IgD-negative memory B cell (primary cell): ENCODE measurements at regions not wholly inside any gene's neighbourhood (a gene's known extent, or its start where the extent isn't known, plus 50 kb on each side); places are given as distances from the start of the nearest gene placed in this dataset.
"Not testable (repeated sequence)": the region's sequence is repeated elsewhere in the genome, so short reads cannot be mapped to it uniquely, and the experiment has no call there.

Experiments used
- H3K27ac Mint-ChIP-seq, 3 donors: one replicate each; pipeline ENCODE4 v1.8.0; 2020 to 2022; ENCODE audit warnings: mild to moderate bottlenecking in 3 of 3, mixed read lengths in 3 of 3, moderate library complexity in 1 of 3
- H3K27me3 Mint-ChIP-seq: one replicate; pipeline ENCODE4 v1.8.0; 2021; ENCODE audit warnings: mixed read lengths
- H3K36me3 Mint-ChIP-seq: one replicate; pipeline ENCODE4 v1.8.0; 2020; ENCODE audit warnings: mild to moderate bottlenecking, mixed read lengths
- H3K4me1 Mint-ChIP-seq, 3 donors: one replicate each; pipeline ENCODE4 v1.8.0; 2020 to 2022; ENCODE audit warnings: mixed read lengths in 3 of 3, mild to moderate bottlenecking in 1 of 3
- H3K4me3 Mint-ChIP-seq, 4 donors: one replicate each; pipeline ENCODE4 v1.8.0; 2020 to 2022; ENCODE audit warnings: mild to moderate bottlenecking in 4 of 4, mixed read lengths in 4 of 4, moderate library complexity in 3 of 4
- H3K9me3 Mint-ChIP-seq, 3 donors: one replicate each; pipeline ENCODE4 v1.8.0; 2020 to 2021; ENCODE audit warnings: mixed read lengths in 3 of 3, mild to moderate bottlenecking in 1 of 3

DNA sequence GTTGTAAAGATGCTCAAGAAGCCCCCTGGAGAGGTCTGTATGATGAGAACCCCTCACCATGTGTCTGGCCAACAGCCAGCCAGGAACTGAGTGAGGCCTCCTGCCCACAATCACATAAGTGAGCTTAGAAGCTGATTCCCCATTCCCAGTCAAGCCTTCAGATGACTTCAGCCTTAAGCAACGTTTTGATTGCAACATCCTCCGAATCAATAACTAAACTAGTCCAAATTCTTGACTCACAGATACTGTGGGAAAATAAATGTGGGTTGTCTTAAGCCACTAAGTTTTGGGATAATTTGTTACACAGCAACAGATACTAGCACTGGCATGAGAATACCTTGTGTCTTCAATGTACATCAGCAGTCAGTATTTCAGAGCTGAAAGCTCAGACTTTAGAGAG, 54.5 kb upstream of the HS3ST4 start:
- H3K36me3 Mint-ChIP-seq = no peaks in the 10 kb centered on the region
- H3K4me1 Mint-ChIP-seq = no peaks in the 10 kb centered on the region
- H3K4me3 Mint-ChIP-seq = no peak overlapping the region
- peaks cover 0 to 5% (median 4%) of the 10 kb centered on the region in 3 donors for H3K9me3 Mint-ChIP-seq
- peaks cover 2% of the 10 kb centered on the region for H3K27me3 Mint-ChIP-seq
- H3K27ac Mint-ChIP-seq = no peak overlapping the region

DNA sequence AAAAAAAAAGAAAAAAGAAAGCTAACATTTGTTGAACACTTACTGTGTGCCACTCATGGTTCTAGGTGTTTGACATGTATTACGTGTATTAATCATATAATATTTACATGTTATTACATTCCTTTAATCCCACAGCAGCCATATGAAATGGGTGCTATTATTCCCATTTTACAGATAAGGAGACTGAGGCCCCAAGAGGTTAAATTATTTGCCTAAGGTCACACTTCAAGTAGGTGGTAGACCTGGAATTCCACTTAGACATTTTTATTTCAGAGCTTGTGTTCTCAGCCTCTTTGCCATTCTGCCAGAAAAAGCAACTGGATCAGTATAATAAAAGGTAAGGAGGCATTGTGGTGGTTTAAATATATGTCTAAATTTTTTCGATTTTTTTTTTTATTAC, 55.1 kb upstream of the HS3ST4 start:
- Mint-ChIP-seq H3K36me3 (no peaks in the 10 kb centered on the region), H3K9me3 (peaks cover 0 to 8% (median 4%) of the 10 kb centered on the region in 3 donors), H3K4me1 (no peaks in the 10 kb centered on the region), H3K27me3 (peaks cover 2% of the 10 kb centered on the region), H3K27ac (no peak overlapping the region), H3K4me3 (no peak overlapping the region)

DNA sequence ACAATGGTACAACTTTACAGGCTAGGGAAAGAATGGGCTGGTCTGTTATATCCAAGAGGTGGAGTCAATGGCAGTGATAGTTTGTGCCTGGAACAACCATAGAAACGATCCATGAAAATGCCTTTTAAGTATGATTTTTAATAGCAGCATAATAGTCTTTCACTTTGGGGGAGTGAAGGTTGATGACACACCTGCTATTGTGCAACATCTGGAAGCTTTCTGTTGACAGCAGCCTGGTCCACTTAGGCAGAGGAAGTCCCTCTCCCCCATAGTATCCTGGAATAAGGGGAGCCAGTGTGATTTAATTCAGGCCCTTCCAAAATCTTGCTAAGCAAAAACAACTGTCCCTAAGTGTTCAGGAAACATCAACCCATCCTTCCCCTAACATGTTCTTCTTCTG, 56.3 kb upstream of the HS3ST4 start:
- H3K9me3 Mint-ChIP-seq = peaks cover 0 to 8% (median 4%) of the 10 kb centered on the region in 3 donors
- H3K4me3 Mint-ChIP-seq = no peak overlapping the region
- H3K36me3 Mint-ChIP-seq = no peaks in the 10 kb centered on the region
- H3K27me3 Mint-ChIP-seq = peaks cover 2% of the 10 kb centered on the region
- no peak overlapping the region for H3K27ac Mint-ChIP-seq
- no peaks in the 10 kb centered on the region for H3K4me1 Mint-ChIP-seq

DNA sequence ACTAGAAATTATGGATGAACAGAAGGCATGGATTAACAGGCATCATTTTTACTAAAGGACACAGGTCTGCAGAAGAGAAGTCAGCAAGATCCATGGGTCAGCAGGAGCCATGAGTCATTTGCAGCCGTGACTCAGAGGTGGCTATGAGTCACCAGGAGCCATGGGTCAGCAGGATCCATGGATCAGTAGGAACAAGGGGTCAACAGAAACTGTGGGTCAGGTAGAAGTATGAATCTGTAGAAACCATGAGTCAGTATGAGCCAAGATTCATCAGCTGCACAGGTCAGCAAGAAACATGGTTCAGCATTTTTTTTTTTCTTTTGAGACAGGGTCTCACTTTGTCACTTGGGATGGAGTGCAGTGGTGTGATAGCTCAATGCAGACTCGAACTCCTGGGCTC, 58.2 kb upstream of the HS3ST4 start:
- Mint-ChIP-seq H3K27ac (no peak overlapping the region), H3K9me3 (peaks cover 3 to 8% (median 4%) of the 10 kb centered on the region in 3 donors), H3K36me3 (no peaks in the 10 kb centered on the region), H3K27me3 (peaks cover 2% of the 10 kb centered on the region), H3K4me3 (no peak overlapping the region), H3K4me1 (no peaks in the 10 kb centered on the region)

DNA sequence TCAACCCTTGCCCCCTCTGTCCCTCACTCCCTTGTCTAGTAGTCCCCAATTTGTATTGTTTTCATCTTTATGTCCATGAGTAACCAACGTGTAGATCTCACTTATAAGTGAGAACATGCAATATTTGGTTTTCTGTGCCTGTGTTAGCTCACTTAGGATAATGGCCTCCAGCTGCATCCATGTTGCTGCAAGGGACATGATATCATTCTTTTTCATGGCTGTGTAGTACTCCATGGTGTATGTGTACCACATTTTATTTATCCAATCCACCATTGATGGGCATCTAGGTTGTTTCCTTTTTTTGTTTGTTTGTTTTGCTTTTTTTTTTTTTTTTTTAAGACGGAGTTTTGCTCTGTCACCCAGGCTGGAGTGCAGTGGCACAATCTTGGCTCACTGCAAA, 63.0 kb upstream of the HS3ST4 start:
- Mint-ChIP-seq H3K27me3 (peaks cover 2% of the 10 kb centered on the region), H3K36me3 (no peaks in the 10 kb centered on the region), H3K27ac (no peak overlapping the region)

DNA sequence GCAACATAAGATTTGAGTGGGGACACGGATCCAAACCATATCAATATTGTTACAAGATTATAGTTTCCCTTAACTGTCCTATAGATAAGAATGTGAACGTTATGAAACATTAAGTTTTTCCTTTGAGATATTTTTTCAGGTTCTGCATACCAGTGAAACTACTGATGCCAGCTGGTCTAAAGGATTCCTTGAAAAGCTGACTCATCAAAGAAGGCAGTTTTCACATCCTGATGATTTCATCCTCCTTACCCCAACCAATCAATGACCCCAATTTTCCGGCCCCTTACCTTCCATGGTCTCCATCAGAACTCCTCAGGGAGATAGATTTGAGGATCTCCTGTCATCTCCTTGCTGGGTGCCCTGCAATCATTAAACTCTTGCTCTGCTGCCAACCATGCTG, 64.1 kb upstream of the HS3ST4 start:
- Mint-ChIP-seq H3K9me3 (peaks cover 2 to 6% (median 4%) of the 10 kb centered on the region in 3 donors), H3K4me1 (no peaks in the 10 kb centered on the region), H3K4me3 (no peak overlapping the region), H3K36me3 (no peaks in the 10 kb centered on the region), H3K27ac (no peak overlapping the region), H3K27me3 (no peaks in the 10 kb centered on the region)

More for the DNA sequence above, 63.0 kb upstream of the HS3ST4 start:
- H3K9me3 Mint-ChIP-seq = peaks cover 2 to 8% (median 6%) of the 10 kb centered on the region in 3 donors
- H3K4me1 Mint-ChIP-seq = no peaks in the 10 kb centered on the region
- H3K4me3 Mint-ChIP-seq = no peak overlapping the region

DNA sequence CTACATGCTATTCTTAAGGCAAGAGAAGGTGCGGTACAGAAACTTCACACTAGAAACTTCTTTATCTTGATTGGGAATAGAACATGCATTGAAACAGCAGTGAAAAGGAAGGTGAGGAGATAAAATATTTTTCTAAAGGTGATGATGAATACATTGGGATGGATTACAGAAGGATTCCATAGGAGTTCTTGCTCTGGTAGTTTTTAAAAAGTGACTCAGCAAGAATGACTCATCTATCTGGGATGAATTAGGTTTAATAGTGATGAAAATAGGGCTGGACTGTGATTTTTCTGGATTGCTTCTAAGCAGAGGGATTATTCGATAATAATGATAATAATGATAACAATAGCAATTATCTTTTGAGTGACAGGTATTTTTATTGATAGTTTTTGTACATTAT, 65.6 kb upstream of the HS3ST4 start:
- H3K9me3 Mint-ChIP-seq = peaks cover 0 to 6% (median 2%) of the 10 kb centered on the region in 3 donors
- H3K4me3 Mint-ChIP-seq = peak overlapping the region in 1 of 4 donors; percentile 4
- H3K27ac Mint-ChIP-seq = no peak overlapping the region
- no peaks in the 10 kb centered on the region for H3K36me3 Mint-ChIP-seq
- no peaks in the 10 kb centered on the region for H3K27me3 Mint-ChIP-seq
- H3K4me1 Mint-ChIP-seq = no peaks in the 10 kb centered on the region

DNA sequence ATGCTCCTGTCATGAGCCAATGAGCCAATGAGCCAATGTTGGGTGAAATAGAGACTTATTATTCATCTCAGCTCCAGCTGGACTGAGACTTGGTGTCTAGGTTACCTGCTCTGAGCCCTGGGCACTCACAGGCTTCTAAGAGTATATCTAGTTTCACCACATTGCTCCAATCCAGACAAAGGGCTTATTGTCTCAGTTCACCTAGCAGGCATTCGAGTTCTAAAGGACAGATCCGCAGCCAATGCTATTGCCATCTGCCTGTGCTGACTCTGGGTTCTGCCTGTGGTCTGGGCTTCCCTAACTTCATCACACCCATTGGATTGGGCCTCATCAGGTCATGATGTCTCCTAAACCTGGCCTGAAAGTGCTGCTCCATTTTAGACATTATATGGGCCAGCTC, 66.1 kb upstream of the HS3ST4 start:
- Mint-ChIP-seq H3K9me3 (peaks cover 0 to 6% (median 2%) of the 10 kb centered on the region in 3 donors), H3K36me3 (no peaks in the 10 kb centered on the region), H3K4me1 (no peaks in the 10 kb centered on the region), H3K27me3 (no peaks in the 10 kb centered on the region), H3K27ac (no peak overlapping the region), H3K4me3 (no peak overlapping the region)

DNA sequence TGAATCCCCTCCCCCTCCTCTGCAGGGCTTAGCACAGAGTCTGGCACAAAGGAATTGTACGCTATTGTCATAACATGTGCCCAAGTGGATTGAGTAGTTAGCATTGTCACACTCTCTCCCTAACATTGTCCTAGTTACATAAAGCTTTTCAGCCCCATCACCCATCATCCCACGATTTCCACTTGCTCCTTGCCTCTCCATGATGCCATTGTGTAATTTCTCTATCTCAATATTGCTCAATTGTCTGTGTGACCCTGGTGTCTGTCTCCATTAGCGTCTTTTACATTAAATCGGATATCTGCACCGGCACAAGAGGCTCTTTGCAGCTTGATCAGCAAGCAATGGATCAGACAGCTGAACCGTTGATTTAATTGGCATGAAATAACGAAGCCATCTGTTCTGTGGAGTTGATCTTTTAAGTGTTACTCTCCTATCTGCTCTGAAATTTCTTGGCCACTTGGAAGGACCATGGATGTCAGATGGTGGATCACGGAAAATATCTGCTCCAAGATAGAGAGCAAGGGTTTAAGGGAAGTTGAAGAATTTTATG, 77.0 kb upstream of the HS3ST4 start:
- Mint-ChIP-seq H3K36me3 (no peaks in the 10 kb centered on the region), H3K27me3 (peaks cover 5% of the 10 kb centered on the region), H3K4me1 (no peaks in the 10 kb centered on the region), H3K4me3 (no peak overlapping the region), H3K27ac (no peak overlapping the region), H3K9me3 (peaks cover 0 to 9% (median 8%) of the 10 kb centered on the region in 3 donors)

DNA sequence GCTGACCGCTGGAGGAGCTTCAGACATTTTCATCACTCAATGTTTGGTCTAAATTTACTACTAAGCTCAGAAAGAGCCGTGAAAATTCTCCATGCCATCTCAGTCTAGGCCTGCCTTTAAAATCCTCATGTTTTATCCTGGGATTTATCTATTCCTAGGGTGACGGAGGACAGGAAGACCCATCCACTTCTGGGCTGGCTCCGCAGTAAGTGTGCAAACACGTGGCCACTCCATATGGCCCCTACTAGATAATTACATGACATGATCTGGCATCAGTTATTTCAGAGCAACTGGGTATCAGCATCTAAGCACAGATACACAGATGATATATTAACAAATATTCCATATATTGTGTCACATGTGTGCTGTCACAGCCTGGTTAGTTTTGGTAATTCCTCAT, 77.8 kb upstream of the HS3ST4 start:
- Mint-ChIP-seq H3K4me3 (peak overlapping the region in 1 of 4 donors; percentile 49), H3K27ac (no peak overlapping the region), H3K27me3 (peaks cover 5% of the 10 kb centered on the region), H3K4me1 (no peaks in the 10 kb centered on the region), H3K36me3 (no peaks in the 10 kb centered on the region), H3K9me3 (peaks cover 0 to 9% (median 8%) of the 10 kb centered on the region in 3 donors)

DNA sequence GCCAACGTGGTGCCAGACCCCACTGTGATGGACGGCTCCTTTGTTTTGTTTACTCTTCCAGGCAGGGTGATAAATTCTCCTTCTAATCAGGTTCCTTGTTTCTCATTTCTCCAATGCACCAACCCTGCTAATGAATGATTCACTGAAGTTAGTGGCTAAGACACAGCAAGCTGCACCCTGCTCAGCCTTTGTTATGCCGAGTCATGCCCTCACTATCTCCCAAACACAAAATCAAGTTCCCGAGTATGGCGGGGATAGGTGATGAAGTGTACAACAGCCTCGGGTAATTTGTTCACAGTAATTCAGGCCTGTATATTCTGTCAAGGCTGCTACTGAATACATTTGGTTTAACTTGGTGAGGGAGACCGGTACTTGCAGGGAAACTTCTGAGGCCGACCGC, 83.8 kb upstream of the HS3ST4 start:
- Mint-ChIP-seq H3K9me3 (peaks cover 2 to 5% (median 4%) of the 10 kb centered on the region in 3 donors), H3K27me3 (no peaks in the 10 kb centered on the region), H3K4me3 (peak overlapping the region in 1 of 4 donors; percentile 64), H3K4me1 (no peaks in the 10 kb centered on the region), H3K36me3 (no peaks in the 10 kb centered on the region), H3K27ac (no peak overlapping the region)

DNA sequence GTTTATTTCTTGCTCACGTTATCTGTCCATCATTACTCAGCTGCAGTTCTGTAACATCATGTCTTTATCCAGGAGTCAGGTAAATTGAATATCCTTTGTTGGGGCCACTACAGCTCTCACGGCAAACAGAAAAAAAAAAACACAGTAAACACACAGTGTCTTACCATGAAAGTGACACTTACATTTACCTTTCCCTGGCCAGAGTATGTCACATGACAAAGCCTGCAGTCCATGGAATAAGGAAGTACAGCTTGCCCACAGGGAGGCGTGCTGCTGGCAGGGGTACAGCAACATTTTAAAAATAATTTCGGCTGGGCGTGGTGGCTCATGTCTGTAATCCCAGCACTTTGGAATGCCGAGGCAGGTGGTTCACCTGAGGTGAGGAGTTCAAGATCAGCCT, 85.7 kb upstream of the HS3ST4 start:
- H3K36me3 Mint-ChIP-seq = no peaks in the 10 kb centered on the region
- H3K4me1 Mint-ChIP-seq = no peaks in the 10 kb centered on the region
- H3K4me3 Mint-ChIP-seq = peak overlapping the region in 1 of 4 donors; percentile 61
- no peak overlapping the region for H3K27ac Mint-ChIP-seq
- H3K9me3 Mint-ChIP-seq = peaks cover 2 to 5% (median 4%) of the 10 kb centered on the region in 3 donors
- no peaks in the 10 kb centered on the region for H3K27me3 Mint-ChIP-seq

DNA sequence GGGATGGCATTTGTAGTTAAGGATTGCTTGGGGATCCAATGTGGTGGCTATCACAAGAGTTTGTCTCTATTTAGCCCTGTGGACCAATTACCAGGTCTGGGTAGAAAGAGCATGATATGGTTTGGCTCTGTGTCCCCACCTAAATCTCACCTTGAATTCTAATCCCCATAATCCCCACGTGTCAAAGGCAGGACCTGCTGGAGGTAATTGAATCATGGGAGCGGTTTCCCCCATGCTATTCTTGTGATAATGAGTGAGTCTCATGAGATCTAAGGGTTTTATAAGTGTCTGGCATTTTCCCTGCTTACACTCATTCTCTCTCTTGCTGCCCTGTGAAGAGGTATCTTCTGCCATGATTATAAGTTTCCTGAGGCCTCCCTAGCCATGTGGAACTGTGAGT, 86.4 kb upstream of the HS3ST4 start:
- H3K9me3 Mint-ChIP-seq = peaks cover 2 to 5% (median 5%) of the 10 kb centered on the region in 3 donors
- no peaks in the 10 kb centered on the region for H3K27me3 Mint-ChIP-seq
- no peaks in the 10 kb centered on the region for H3K4me1 Mint-ChIP-seq
- H3K4me3 Mint-ChIP-seq = no peak overlapping the region
- no peaks in the 10 kb centered on the region for H3K36me3 Mint-ChIP-seq
- no peak overlapping the region for H3K27ac Mint-ChIP-seq

DNA sequence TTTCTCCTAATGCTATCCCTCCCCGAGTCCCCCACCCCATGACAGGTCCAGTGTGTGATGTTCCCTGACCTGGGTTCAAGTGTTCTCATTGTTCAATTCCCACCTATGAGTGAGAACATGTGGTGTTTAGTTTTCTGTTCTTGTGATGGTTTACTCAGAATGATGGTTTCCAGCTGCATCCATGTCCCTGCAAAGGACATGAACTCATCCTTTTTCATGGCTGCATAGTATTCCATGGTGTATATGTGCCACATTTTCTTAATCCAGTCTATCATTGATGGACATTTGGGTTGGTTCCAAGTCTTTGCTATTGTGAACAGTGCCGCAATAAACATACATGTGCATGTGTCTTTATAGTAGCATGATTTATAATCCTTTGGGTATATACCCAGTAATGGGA, 90.5 kb upstream of the HS3ST4 start:
- H3K27ac Mint-ChIP-seq, H3K36me3 Mint-ChIP-seq: not testable (repeated sequence)

DNA sequence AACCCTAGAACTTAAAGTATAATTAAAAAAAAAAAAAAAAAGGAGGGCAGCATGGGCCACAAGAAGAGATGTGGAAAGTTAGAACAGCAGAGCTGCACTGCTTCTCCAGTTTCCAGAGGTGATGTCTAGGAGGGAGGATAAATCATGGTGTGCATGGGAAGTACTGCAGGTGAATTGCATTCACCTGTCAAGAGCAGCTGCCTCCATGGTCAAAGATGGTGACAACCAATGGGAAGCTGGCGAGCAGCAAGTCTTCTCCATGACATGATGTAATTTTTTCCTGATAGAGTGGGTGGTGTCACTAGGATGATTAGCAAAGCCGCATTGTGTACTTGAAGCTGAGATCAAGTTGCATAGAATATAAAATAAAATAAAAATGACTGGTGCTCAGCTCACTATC, 95.6 kb upstream of the HS3ST4 start:
- H3K4me3 Mint-ChIP-seq = no peak overlapping the region
- no peak overlapping the region for H3K27ac Mint-ChIP-seq
- peaks cover 0 to 13% (median 2%) of the 10 kb centered on the region in 3 donors for H3K9me3 Mint-ChIP-seq
- H3K36me3 Mint-ChIP-seq = no peaks in the 10 kb centered on the region
- no peaks in the 10 kb centered on the region for H3K4me1 Mint-ChIP-seq
- no peaks in the 10 kb centered on the region for H3K27me3 Mint-ChIP-seq

More for the DNA sequence above, 90.5 kb upstream of the HS3ST4 start:
- peaks cover 0 to 13% (median 2%) of the 10 kb centered on the region in 3 donors for H3K9me3 Mint-ChIP-seq
- not testable (repeated sequence) for H3K27me3 Mint-ChIP-seq, H3K4me3 Mint-ChIP-seq, H3K4me1 Mint-ChIP-seq

DNA sequence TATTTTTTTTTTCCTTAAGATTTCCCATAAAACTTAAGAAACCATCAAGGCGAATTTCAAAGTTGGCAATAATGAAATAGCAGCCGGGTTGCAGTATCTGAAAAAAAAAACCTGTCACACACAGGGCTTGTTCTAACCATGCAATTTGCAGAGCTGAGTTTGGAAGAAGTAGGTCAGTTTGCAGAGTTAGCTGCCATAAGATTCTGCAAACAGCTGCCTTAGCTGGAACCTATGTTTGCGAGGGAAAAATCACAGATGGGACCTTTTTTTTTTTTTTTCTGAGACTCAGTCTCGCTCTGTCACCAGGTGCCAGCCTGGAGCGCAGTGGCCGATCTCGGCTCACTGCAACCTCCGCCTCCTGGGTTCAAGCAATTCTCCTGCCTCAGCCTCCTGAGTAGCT, 98.5 kb upstream of the HS3ST4 start:
- H3K36me3 Mint-ChIP-seq = no peaks in the 10 kb centered on the region
- H3K27ac Mint-ChIP-seq = no peak overlapping the region
- peaks cover 1% of the 10 kb centered on the region for H3K27me3 Mint-ChIP-seq
- H3K4me3 Mint-ChIP-seq = no peak overlapping the region
- no peaks in the 10 kb centered on the region for H3K4me1 Mint-ChIP-seq
- peaks cover 0 to 6% (median 6%) of the 10 kb centered on the region in 3 donors for H3K9me3 Mint-ChIP-seq
